PC-9 (cell line): ENCODE measurements at regions not wholly inside any gene's neighbourhood (a gene's known extent, or its start where the extent isn't known, plus 50 kb on each side); places are given as distances from the start of the nearest gene placed in this dataset.

Source experiments
- BruUV-seq: library from RNA; stranded (reverse); fragments of 400-500 nt; replicated peaks from 2 replicates; lab custom pipeline; 2021; lab: Mats Ljungman, UMichigan
- CTCF ChIA-PET: fragments of 300-600 bp; sonication (Branson Sonifier 250); formaldehyde crosslinking; loops from one replicate; lab custom pipeline; 2022; ENCODE audit warnings: antibody characterized with exemption; lab: Charles Lee
- POLR2A ChIA-PET: fragments of 300-600 bp; sonication (Branson Sonifier 250); formaldehyde crosslinking; loops from one replicate; lab custom pipeline; 2022; ENCODE audit warnings: antibody characterized with exemption; ENCODE audit not compliant: unreplicated experiment; lab: Charles Lee
- DNase-seq, 2 experiments: peaks; one replicate each; pipeline versions ENCODE4 v3.0.0 to v3.0.0-alpha.2; 2015 to 2022; ENCODE audit warnings: mixed read lengths in 1 of 2
- H2AFZ ChIP-seq: fragments of 200-600 bp; sonication (generic); 2 replicates; pipeline ENCODE4 v1.8.1; 2017; ENCODE audit warnings: antibody characterized with exemption
- H3F3A ChIP-seq: fragments of 200-600 bp; sonication (generic); 2 replicates; pipeline ENCODE4 v1.8.1; 2017; ENCODE audit warnings: antibody characterized with exemption, mild to moderate bottlenecking, low read depth; ENCODE audit not compliant: insufficient read depth
- H3K27ac ChIP-seq: fragments of 200-600 bp; sonication (generic); 2 replicates; pipeline ENCODE4 v1.6.1; 2016; ENCODE audit warnings: mixed run types
- H3K27me3 ChIP-seq: fragments of 200-600 bp; sonication (generic); 2 replicates; pipeline ENCODE4 v1.6.1; 2016; ENCODE audit warnings: low read depth, mixed run types; ENCODE audit not compliant: insufficient read depth
- H3K36me3 ChIP-seq: fragments of 200-600 bp; sonication (generic); 2 replicates; pipeline ENCODE4 v1.6.1; 2016; ENCODE audit warnings: low read depth, mixed run types
- H3K4me1 ChIP-seq: fragments of 200-600 bp; sonication (generic); replicated peaks from 2 replicates; pipeline ENCODE4 v1.6.1; 2016; ENCODE audit warnings: mixed run types; ENCODE audit not compliant: insufficient read depth
- H3K4me2 ChIP-seq: fragments of 200-600 bp; sonication (generic); 2 replicates; pipeline ENCODE4 v1.6.1; 2017; ENCODE audit warnings: mixed run types
- H3K4me3 ChIP-seq: fragments of 200-600 bp; sonication (generic); 2 replicates; pipeline ENCODE4 v1.6.1; 2016; ENCODE audit warnings: mixed run types
- H3K79me2 ChIP-seq: fragments of 200-600 bp; sonication (generic); 2 replicates; pipeline ENCODE4 v1.6.1; 2017; ENCODE audit warnings: low read depth, mixed run types
- H3K9me2 ChIP-seq: fragments of 200-600 bp; sonication (generic); 2 replicates; pipeline ENCODE4 v1.8.1; 2017; ENCODE audit warnings: mild to moderate bottlenecking; ENCODE audit not compliant: insufficient read depth
- H3K9me3 ChIP-seq: fragments of 200-600 bp; sonication (generic); 2 replicates; pipeline ENCODE4 v1.8.1; 2016; ENCODE audit warnings: low read depth; ENCODE audit not compliant: insufficient read depth
- H4K20me1 ChIP-seq: fragments of 200-600 bp; sonication (generic); 2 replicates; pipeline ENCODE4 v1.8.1; 2017; ENCODE audit not compliant: insufficient read depth
- EZH2 ChIP-seq: fragments of 200-600 bp; sonication (generic); IDR thresholded peaks from 2 replicates; pipeline ENCODE4 v1.8.0; 2017; ENCODE audit warnings: antibody characterized with exemption, low read depth
- intact Hi-C: fragments of 100-400 bp; cut with micrococcal nuclease; formaldehyde crosslinking; loops from one replicate; pipeline ENCODE4 v1.10.0; 2022; ENCODE audit not compliant: unreplicated experiment
- TF ChIP-seq, protein P1 (sequence below): fragments of 200-600 bp; sonication (generic); conservative IDR thresholded peaks from 2 replicates; pipeline ENCODE4 v1.6.1; 2017; ENCODE audit warnings: mixed run types, antibody characterized with exemption, mild to moderate bottlenecking, moderate library complexity

GRCh38 chr5:167870055-167870454 is 421.4 kb upstream of the WWC1 start:
- intact Hi-C loops: no loop called here
- no peaks in the 10 kb centered on the region for H3F3A ChIP-seq
- H3K9me2 ChIP-seq: no peaks in the 10 kb centered on the region
- H3K9me3 ChIP-seq: no peaks in the 10 kb centered on the region
- no peak overlapping the region for H3K4me2 ChIP-seq
- H3K4me1 ChIP-seq: no peaks in the 10 kb centered on the region
- H2AFZ ChIP-seq: no peak overlapping the region
- H3K79me2 ChIP-seq: no peaks in the 10 kb centered on the region
- H4K20me1 ChIP-seq: no peaks in the 10 kb centered on the region
- ChIA-PET POLR2A (no interaction called here), CTCF (no interaction called here)
- no peak for DNase-seq
- no TSS peak for BruUV-seq
- H3K27me3 ChIP-seq: no peaks in the 10 kb centered on the region; the same call in 1 of the 2 replicates
- no peak for TF ChIP-seq EZH2
- TF ChIP-seq, protein P1, sequence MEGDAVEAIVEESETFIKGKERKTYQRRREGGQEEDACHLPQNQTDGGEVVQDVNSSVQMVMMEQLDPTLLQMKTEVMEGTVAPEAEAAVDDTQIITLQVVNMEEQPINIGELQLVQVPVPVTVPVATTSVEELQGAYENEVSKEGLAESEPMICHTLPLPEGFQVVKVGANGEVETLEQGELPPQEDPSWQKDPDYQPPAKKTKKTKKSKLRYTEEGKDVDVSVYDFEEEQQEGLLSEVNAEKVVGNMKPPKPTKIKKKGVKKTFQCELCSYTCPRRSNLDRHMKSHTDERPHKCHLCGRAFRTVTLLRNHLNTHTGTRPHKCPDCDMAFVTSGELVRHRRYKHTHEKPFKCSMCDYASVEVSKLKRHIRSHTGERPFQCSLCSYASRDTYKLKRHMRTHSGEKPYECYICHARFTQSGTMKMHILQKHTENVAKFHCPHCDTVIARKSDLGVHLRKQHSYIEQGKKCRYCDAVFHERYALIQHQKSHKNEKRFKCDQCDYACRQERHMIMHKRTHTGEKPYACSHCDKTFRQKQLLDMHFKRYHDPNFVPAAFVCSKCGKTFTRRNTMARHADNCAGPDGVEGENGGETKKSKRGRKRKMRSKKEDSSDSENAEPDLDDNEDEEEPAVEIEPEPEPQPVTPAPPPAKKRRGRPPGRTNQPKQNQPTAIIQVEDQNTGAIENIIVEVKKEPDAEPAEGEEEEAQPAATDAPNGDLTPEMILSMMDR: no peak
- H3K36me3 ChIP-seq: no peaks in the 10 kb centered on the region
- H3K4me3 ChIP-seq: no peak overlapping the region
- H3K27ac ChIP-seq: no peak overlapping the region

GRCh38 chr5:167871091-167871490 is 420.4 kb upstream of the WWC1 start:
- Histone ChIP-seq H3K27ac (no peak overlapping the region), H3K27me3 (no peaks in the 10 kb centered on the region; the same call in 1 of the 2 replicates), H3K79me2 (no peaks in the 10 kb centered on the region), H3K4me3 (no peak overlapping the region), H3K36me3 (no peaks in the 10 kb centered on the region), H4K20me1 (no peaks in the 10 kb centered on the region), H3K4me1 (no peaks in the 10 kb centered on the region), H3K4me2 (no peak overlapping the region), H3K9me2 (no peaks in the 10 kb centered on the region), H3F3A (no peaks in the 10 kb centered on the region), H2AFZ (no peak overlapping the region), H3K9me3 (no peaks in the 10 kb centered on the region)
- ChIA-PET POLR2A (no interaction called here), CTCF (no interaction called here)
- BruUV-seq: no TSS peak
- no peak for DNase-seq
- no peak for TF ChIP-seq EZH2
- TF ChIP-seq, protein P1: no peak
- intact Hi-C loops: no loop called here

- intact Hi-C loops: no loop called here
Observed at GRCh38 chr5:167872791-167873190, 418.7 kb upstream of the WWC1 start.

DNA sequence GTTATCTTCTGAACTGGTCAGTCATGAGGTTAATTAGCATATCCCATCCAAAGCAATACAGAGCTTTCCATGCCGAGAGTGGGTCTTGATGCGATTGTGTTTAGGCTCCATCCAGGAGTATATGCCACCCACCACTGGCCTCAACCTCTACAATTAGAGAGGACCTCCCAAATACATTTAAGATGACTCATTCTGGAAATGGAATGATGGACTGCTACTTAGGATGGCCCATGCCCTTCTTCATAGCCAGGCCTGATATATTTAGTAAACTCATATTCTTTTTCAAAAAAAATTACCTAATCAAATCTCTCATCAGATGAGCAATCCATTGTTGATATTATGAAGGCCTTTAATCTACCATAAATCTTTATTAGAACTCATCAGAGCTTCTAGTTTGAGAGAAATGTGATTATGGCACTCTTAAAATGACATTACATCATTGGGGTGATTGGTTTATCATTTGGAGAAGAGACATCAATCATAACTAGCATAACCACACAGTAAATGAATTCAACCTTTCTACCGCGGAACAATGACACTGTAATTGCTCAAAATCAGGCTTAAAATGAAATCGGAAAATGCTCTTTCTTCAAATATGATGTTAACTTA is 414.2 kb upstream of the WWC1 start:
- no TSS peak for BruUV-seq
- Histone ChIP-seq H3K4me1 (no peaks in the 10 kb centered on the region), H3K4me2 (no peak overlapping the region), H3F3A (no peaks in the 10 kb centered on the region), H3K27ac (no peak overlapping the region), H3K9me2 (no peaks in the 10 kb centered on the region), H3K79me2 (no peaks in the 10 kb centered on the region), H4K20me1 (no peaks in the 10 kb centered on the region), H3K9me3 (no peaks in the 10 kb centered on the region), H2AFZ (no peak overlapping the region), H3K27me3 (no peaks in the 10 kb centered on the region; the same call in 1 of the 2 replicates), H3K36me3 (no peaks in the 10 kb centered on the region), H3K4me3 (no peak overlapping the region)
- POLR2A ChIA-PET: no interaction called here
- intact Hi-C loops: no loop called here
- DNase-seq: no peak
- CTCF ChIA-PET: no interaction called here
- TF ChIP-seq, protein P1: no peak

More at GRCh38 chr5:167872791-167873190, 418.7 kb upstream of the WWC1 start:
- Histone ChIP-seq H3K4me3 (no peak overlapping the region), H4K20me1 (no peaks in the 10 kb centered on the region), H2AFZ (no peak overlapping the region), H3K36me3 (no peaks in the 10 kb centered on the region), H3F3A (no peaks in the 10 kb centered on the region), H3K79me2 (no peaks in the 10 kb centered on the region), H3K27me3 (no peaks in the 10 kb centered on the region; the same call in 1 of the 2 replicates), H3K4me1 (no peaks in the 10 kb centered on the region), H3K9me2 (no peaks in the 10 kb centered on the region), H3K27ac (no peak overlapping the region), H3K9me3 (no peaks in the 10 kb centered on the region), H3K4me2 (no peak overlapping the region)
- no TSS peak for BruUV-seq
- no peak for TF ChIP-seq EZH2
- ChIA-PET POLR2A (no interaction called here), CTCF (no interaction called here)
- DNase-seq: no peak
